MCF 10A (cell line): ENCODE measurements at regions not wholly inside any gene's neighbourhood (a gene's known extent, or its start where the extent isn't known, plus 50 kb on each side); places are given as distances from the start of the nearest gene placed in this dataset.

Experiments used
- BruUV-seq: library from RNA; stranded (reverse); fragments of 400-500 nt; replicated peaks from 2 replicates; lab custom pipeline; 2021; lab: Mats Ljungman, UMichigan
- CTCF ChIA-PET: fragments of 300-600 bp; sonication (Branson Sonifier 250); formaldehyde crosslinking; extraction: SDS; loops from one replicate; lab custom pipeline; 2021; ENCODE audit warnings: antibody characterized with exemption, inconsistent platforms; lab: Yijun Ruan, JAX
- POLR2A ChIA-PET: fragments of 300-600, 350-650 bp; sonication (Branson Sonifier 250); formaldehyde crosslinking; extraction: SDS; loops from one replicate; lab custom pipeline; 2020; ENCODE audit warnings: antibody characterized with exemption, inconsistent platforms; lab: Yijun Ruan, JAX
- DNase-seq: peaks from one replicate; pipeline ENCODE4 v3.0.0-alpha.2; 2018; ENCODE audit not compliant: unreplicated experiment
- H3K27ac Mint-ChIP-seq: one replicate; pipeline ENCODE4 v1.8.0; 2022; ENCODE audit warnings: mild to moderate bottlenecking, low read depth, mixed read lengths; ENCODE audit not compliant: unreplicated experiment
- H3K27me3 Mint-ChIP-seq: one replicate; pipeline ENCODE4 v1.8.0; 2022; ENCODE audit warnings: mixed read lengths; ENCODE audit not compliant: insufficient read depth, unreplicated experiment
- H3K36me3 Mint-ChIP-seq: one replicate; pipeline ENCODE4 v1.8.0; 2022; ENCODE audit warnings: mild to moderate bottlenecking, moderate library complexity, mixed read lengths; ENCODE audit not compliant: insufficient read depth, unreplicated experiment
- H3K4me1 Mint-ChIP-seq: one replicate; pipeline ENCODE4 v1.8.0; 2022; ENCODE audit warnings: mixed read lengths; ENCODE audit not compliant: insufficient read depth, unreplicated experiment
- H3K4me3 Mint-ChIP-seq: one replicate; pipeline ENCODE4 v1.8.0; 2022; ENCODE audit warnings: mild to moderate bottlenecking, moderate library complexity, mixed read lengths; ENCODE audit not compliant: unreplicated experiment
- H3K9me3 Mint-ChIP-seq: one replicate; pipeline ENCODE4 v1.8.0; 2022; ENCODE audit warnings: mixed read lengths; ENCODE audit not compliant: unreplicated experiment
- intact Hi-C: fragments of 100-400 bp; cut with micrococcal nuclease; formaldehyde crosslinking; loops from 2 replicates; pipeline ENCODE4 v1.14.1; 2022
- TF ChIP-seq, protein P1 (sequence below): fragments of 200-600 bp; IDR thresholded peaks from one replicate; pipeline ENCODE4 v1.8.0; 2022; ENCODE audit warnings: antibody characterized with exemption, mild to moderate bottlenecking; ENCODE audit not compliant: unreplicated experiment

DNA sequence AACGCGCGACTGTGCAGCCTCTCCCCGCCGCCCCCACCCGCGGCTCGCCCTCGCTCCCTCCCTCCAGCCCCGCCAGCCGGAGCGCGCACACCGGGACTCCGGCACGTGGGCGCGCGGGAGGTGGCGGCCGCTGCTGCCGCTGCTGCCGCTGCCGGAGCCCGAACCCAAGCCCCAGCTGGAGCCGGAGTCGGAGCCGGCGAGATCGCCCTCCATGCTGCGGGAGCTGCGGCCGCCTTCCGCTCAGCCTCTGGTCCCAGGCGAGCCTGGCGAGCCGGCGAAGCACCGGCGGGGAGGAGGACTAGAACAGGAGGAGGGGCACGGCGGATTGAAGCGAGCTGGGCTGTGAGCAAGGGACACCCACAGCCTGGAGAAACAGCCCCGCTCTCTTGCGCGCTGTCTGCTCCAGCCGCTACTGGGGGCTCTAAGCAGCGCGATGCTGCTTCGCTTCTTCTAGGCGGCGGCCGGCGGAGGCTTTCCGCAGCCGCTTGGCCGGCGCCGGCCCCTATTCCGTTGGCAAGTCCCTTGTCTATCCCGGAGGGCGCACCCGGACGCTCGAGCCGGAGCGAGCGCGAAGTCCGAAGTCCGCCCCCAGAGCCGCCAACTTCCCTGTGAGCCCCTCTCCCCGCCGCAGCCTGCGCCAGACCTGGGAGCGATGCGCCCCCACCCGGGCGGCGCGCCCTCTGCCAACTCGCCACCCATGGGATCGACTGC lies 598.7 kb upstream of the SGCD start:
- no TSS peak for BruUV-seq
- no peak for DNase-seq
- Mint-ChIP-seq H3K4me1 (peaks cover 6% of the 10 kb centered on the region), H3K36me3 (no peaks in the 10 kb centered on the region), H3K27me3 (peaks cover 87% of the 10 kb centered on the region), H3K4me3 (peak overlapping the region; percentile 58), H3K27ac (no peak overlapping the region), H3K9me3 (no peaks in the 10 kb centered on the region)
- POLR2A ChIA-PET, result interaction anchor here (0.6 kb wide), 1 partner anchor 16 kb away, joined by 5 read pairs; no protein-coding TSS in a partner anchor
- CTCF ChIA-PET, result interaction anchor here (0.6 to 0.7 kb wide), 3 partner anchors 281 to 576 kb away, joined by 3 read pairs; no protein-coding TSS in a partner anchor
- intact Hi-C loops, result no loop called here
- TF ChIP-seq, protein P1, sequence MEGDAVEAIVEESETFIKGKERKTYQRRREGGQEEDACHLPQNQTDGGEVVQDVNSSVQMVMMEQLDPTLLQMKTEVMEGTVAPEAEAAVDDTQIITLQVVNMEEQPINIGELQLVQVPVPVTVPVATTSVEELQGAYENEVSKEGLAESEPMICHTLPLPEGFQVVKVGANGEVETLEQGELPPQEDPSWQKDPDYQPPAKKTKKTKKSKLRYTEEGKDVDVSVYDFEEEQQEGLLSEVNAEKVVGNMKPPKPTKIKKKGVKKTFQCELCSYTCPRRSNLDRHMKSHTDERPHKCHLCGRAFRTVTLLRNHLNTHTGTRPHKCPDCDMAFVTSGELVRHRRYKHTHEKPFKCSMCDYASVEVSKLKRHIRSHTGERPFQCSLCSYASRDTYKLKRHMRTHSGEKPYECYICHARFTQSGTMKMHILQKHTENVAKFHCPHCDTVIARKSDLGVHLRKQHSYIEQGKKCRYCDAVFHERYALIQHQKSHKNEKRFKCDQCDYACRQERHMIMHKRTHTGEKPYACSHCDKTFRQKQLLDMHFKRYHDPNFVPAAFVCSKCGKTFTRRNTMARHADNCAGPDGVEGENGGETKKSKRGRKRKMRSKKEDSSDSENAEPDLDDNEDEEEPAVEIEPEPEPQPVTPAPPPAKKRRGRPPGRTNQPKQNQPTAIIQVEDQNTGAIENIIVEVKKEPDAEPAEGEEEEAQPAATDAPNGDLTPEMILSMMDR, result no peak

DNA sequence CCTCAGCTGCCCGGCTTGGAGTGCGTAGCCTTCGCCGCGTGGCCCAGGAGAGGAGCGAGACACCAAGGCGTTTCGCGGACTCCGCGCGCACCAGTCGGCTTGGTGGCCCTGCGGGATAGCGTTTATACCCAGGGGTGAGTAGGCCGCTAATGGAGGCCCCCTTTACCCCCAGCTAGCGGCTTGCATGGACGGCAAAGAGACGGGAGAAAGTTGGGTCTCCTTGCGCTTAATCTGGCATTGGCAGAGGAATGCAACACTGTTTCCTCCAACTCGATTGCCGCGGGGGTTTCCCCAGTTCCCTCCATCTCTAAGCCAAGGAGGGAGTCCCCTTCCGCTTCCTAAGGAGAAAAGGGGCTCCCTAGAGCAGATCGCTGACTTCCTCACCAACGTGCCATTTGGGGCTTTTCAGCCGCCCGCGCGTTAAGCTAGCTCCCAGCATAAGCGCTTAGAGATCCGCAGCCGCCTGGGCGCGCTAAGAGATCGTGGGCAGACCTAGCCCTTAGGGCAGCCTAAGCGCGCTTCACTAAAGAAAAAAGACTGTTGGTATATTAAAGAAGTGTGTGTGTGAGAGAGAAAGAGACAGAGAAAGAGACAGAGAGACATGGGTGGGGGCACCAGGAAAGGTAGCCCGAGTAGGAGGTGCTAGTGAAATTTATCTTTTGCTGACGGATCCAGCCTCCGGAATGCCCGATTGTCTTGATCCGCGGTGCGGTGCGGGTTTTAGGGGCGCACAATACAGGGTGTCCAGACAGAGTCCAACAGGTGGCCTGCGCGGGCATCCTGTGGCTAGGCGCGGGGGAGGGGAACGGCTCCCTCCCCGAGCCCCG lies 597.9 kb upstream of the SGCD start:
- TF ChIP-seq, protein P1, result no peak
- Mint-ChIP-seq H3K36me3 (no peaks in the 10 kb centered on the region), H3K4me3 (no peak overlapping the region), H3K4me1 (peaks cover 6% of the 10 kb centered on the region), H3K27me3 (peaks cover 81% of the 10 kb centered on the region), H3K27ac (no peak overlapping the region), H3K9me3 (no peaks in the 10 kb centered on the region)
- DNase-seq, result no peak
- ChIA-PET CTCF (interaction anchor here (0.6 to 0.7 kb wide), 2 partner anchors 281 to 577 kb away, joined by 3 read pairs; no protein-coding TSS in a partner anchor), POLR2A (no interaction called here)
- BruUV-seq, result no TSS peak
- intact Hi-C loops, result no loop called here

DNA sequence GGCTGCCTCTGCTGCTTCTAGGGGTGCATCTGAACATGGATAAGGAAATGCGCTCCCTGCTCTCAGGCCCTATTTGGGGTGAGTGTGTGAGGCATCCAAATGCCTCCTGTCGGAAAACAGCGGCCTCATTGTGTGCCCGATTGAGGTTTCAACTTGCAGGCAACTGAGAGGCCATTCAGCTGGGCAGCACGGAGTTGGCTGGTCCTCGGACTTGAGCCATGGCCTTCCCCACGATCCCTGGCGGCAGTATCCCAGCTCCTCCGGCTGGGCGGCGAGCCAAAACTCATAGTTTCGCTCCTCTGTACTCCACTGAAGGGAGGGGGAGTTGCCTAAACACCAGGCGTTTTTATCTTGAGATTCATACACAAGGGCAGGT lies 597.3 kb upstream of the SGCD start:
- CTCF ChIA-PET, result interaction anchor here (1.1 kb wide), 1 partner anchor 92 kb away, joined by 3 read pairs; no protein-coding TSS in a partner anchor
- no peak overlapping the region for H3K27ac Mint-ChIP-seq
- H3K4me1 Mint-ChIP-seq, result peaks cover 6% of the 10 kb centered on the region
- peaks cover 75% of the 10 kb centered on the region for H3K27me3 Mint-ChIP-seq
- intact Hi-C loops, result no loop called here
- POLR2A ChIA-PET, result no interaction called here
- no peak overlapping the region for H3K4me3 Mint-ChIP-seq
- DNase-seq, result no peak
- H3K36me3 Mint-ChIP-seq, result no peaks in the 10 kb centered on the region
- no TSS peak for BruUV-seq
- TF ChIP-seq, protein P1, result no peak
- no peaks in the 10 kb centered on the region for H3K9me3 Mint-ChIP-seq
